ENCODE measurements at regions not wholly inside any gene's neighbourhood (a gene's known extent, or its start where the extent isn't known, plus 50 kb on each side); places are given as distances from the start of the nearest gene placed in this dataset.

DNA sequence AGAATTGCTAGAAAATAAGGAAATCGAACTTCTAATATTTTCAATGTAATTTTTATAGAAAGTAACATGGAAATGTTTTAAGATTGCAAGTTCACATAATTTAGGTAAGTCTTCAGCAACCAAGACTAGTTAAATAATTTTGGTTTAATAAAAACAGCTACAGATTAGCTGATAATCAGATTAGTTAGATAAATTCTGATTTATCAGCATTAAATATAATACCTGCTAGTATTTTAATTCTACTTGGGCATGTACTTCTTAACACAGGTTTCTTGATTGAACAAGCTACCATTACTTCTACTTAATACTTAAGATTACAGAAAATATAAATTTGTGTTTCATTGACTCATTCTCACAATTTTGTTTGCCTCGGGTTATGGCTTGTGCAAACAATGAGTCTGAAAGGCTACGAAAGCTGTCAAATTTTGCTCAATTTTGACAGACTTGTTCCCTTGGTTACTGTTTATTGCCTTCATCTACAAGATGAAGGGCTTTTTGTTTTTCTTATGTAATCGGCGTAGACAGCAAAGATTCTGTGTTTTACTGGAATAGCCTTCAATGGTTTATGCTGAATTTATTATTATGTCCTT, 116.1 kb upstream of the NUDT4 start:
- POLR2A ChIA-PET: no interaction called here
- CTCF ChIA-PET: interaction anchor here (1.1 to 1.6 kb wide), 2 partner anchors 34 to 135 kb away, joined by 4 read pairs; no protein-coding TSS in a partner anchor
- Mint-ChIP-seq H3K9me3 (no peaks in the 10 kb centered on the region), H3K4me3 (no peak overlapping the region), H3K4me1 (ENCODE audit: low read depth) (no peaks in the 10 kb centered on the region), H3K27ac (no peak overlapping the region), H3K27me3 (no peaks in the 10 kb centered on the region), H3K36me3 (ENCODE audit: low read depth) (no peaks in the 10 kb centered on the region)
- TF ChIP-seq, protein P1, sequence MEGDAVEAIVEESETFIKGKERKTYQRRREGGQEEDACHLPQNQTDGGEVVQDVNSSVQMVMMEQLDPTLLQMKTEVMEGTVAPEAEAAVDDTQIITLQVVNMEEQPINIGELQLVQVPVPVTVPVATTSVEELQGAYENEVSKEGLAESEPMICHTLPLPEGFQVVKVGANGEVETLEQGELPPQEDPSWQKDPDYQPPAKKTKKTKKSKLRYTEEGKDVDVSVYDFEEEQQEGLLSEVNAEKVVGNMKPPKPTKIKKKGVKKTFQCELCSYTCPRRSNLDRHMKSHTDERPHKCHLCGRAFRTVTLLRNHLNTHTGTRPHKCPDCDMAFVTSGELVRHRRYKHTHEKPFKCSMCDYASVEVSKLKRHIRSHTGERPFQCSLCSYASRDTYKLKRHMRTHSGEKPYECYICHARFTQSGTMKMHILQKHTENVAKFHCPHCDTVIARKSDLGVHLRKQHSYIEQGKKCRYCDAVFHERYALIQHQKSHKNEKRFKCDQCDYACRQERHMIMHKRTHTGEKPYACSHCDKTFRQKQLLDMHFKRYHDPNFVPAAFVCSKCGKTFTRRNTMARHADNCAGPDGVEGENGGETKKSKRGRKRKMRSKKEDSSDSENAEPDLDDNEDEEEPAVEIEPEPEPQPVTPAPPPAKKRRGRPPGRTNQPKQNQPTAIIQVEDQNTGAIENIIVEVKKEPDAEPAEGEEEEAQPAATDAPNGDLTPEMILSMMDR (IDR thresholded peaks at IDR 0.05): no peak
- ATAC-seq (no peak), DNase-seq (no peak)
- intact Hi-C loops (cut with micrococcal nuclease): no loop called here

GRCh38 chr12:93272997-93273396, 104.7 kb upstream of the NUDT4 start:
- TF ChIP-seq, protein P1 (IDR thresholded peaks at IDR 0.05): no peak
- Mint-ChIP-seq H3K36me3 (ENCODE audit: low read depth) (no peaks in the 10 kb centered on the region), H3K9me3 (peaks cover 3% of the 10 kb centered on the region), H3K4me1 (ENCODE audit: low read depth) (peaks cover 7% of the 10 kb centered on the region), H3K27ac (no peak overlapping the region), H3K27me3 (no peaks in the 10 kb centered on the region), H3K4me3 (no peak overlapping the region)
- POLR2A ChIA-PET: no interaction called here
- DNase-seq: no peak
- CTCF ChIA-PET: no interaction called here
- intact Hi-C loops (cut with micrococcal nuclease): no loop called here
- ATAC-seq: no peak

GRCh38 chr12:93273834-93274564, 103.7 kb upstream of the NUDT4 start:
- H3K27me3 Mint-ChIP-seq: no peaks in the 10 kb centered on the region
- H3K4me1 Mint-ChIP-seq (ENCODE audit: low read depth): peaks cover 7% of the 10 kb centered on the region
- no peak overlapping the region for H3K4me3 Mint-ChIP-seq
- ChIA-PET CTCF (interaction anchor here (1.4 kb wide), 1 partner anchor 124 kb away, joined by 5 read pairs; no protein-coding TSS in a partner anchor), POLR2A (interaction anchor here (0.7 kb wide), 1 partner anchor 1741 kb away, joined by 3 read pairs; no protein-coding TSS in a partner anchor)
- intact Hi-C loops (cut with micrococcal nuclease): no loop called here
- TF ChIP-seq, protein P1 (IDR thresholded peaks at IDR 0.05): no peak
- DNase-seq: no peak
- peak overlapping the region; percentile 9 for H3K27ac Mint-ChIP-seq
- H3K36me3 Mint-ChIP-seq (ENCODE audit: low read depth): no peaks in the 10 kb centered on the region
- H3K9me3 Mint-ChIP-seq: peaks cover 3% of the 10 kb centered on the region
- ATAC-seq: no peak

DNA sequence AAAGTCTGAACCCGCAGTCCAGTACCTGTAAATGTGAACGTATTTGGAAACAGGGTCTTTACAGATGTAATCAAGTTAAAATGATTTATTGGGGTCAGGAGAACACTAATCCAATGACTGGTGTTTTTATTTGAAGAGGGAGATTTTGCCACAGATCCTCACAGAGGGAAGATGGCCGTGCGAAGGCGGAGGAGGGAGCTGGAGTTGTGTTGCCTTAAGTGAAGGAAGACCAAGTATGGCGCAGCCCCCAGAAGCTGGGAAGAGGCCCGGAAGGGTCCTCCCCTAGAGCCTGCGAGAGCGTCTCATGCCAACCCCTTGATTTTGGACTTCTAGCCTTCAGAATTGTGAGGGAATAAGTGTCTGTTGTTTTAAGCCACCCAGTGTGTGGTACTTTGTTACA, 102.8 kb upstream of the NUDT4 start:
- no peak overlapping the region for H3K27ac Mint-ChIP-seq
- H3K4me3 Mint-ChIP-seq: no peak overlapping the region
- no peaks in the 10 kb centered on the region for H3K27me3 Mint-ChIP-seq
- POLR2A ChIA-PET: no interaction called here
- CTCF ChIA-PET: interaction anchor here (1.4 kb wide), 1 partner anchor 123 kb away, joined by 5 read pairs; no protein-coding TSS in a partner anchor
- H3K4me1 Mint-ChIP-seq (ENCODE audit: low read depth): peaks cover 7% of the 10 kb centered on the region
- intact Hi-C loops (cut with micrococcal nuclease): no loop called here
- H3K36me3 Mint-ChIP-seq (ENCODE audit: low read depth): no peaks in the 10 kb centered on the region
- DNase-seq: no peak
- TF ChIP-seq, protein P1 (IDR thresholded peaks at IDR 0.05): no peak
- peaks cover 3% of the 10 kb centered on the region for H3K9me3 Mint-ChIP-seq
- ATAC-seq: no peak

GRCh38 chr12:93275589-93275988, 102.1 kb upstream of the NUDT4 start:
- H3K9me3 Mint-ChIP-seq: peaks cover 3% of the 10 kb centered on the region
- DNase-seq (no peak), ATAC-seq (no peak)
- CTCF ChIA-PET: no interaction called here
- no peaks in the 10 kb centered on the region for H3K36me3 Mint-ChIP-seq (ENCODE audit: low read depth)
- no peaks in the 10 kb centered on the region for H3K27me3 Mint-ChIP-seq
- H3K27ac Mint-ChIP-seq: no peak overlapping the region
- H3K4me1 Mint-ChIP-seq (ENCODE audit: low read depth): peaks cover 7% of the 10 kb centered on the region
- intact Hi-C loops (cut with micrococcal nuclease): no loop called here
- POLR2A ChIA-PET: no interaction called here
- TF ChIP-seq, protein P1 (IDR thresholded peaks at IDR 0.05): no peak
- H3K4me3 Mint-ChIP-seq: no peak overlapping the region
